ENCODE measurements at regions not wholly inside any gene's neighbourhood (a gene's known extent, or its start where the extent isn't known, plus 50 kb on each side); places are given as distances from the start of the nearest gene placed in this dataset.

- TF ChIP-seq CTCF (IDR thresholded peaks at IDR 0.05) = no peak
- TF ChIP-seq POLR2A (IDR thresholded peaks at IDR 0.05) = no peak
Observed at GRCh38 chr3:79986338-79986737, 218.5 kb upstream of the ROBO1 start.
